K562 (cell line): ENCODE measurements at regions not wholly inside any gene's neighbourhood (a gene's known extent, or its start where the extent isn't known, plus 50 kb on each side); places are given as distances from the start of the nearest gene placed in this dataset.

Experiments
- ATAC-seq: fragments of 200-7000 bp; cut with Tn5 transposase; 3 replicates; pipeline ENCODE4 v1.9.1; 2020; ENCODE audit warnings: moderate library complexity
- BruUV-seq: library from RNA; stranded (reverse); fragments of 400-500 nt; replicated peaks from 2 replicates; lab custom pipeline; 2021; lab: Mats Ljungman, UMichigan
- CTCF ChIA-PET: fragments of 300-600 bp; formaldehyde crosslinking; extraction: SDS; loops from one replicate; lab custom pipeline; 2021; ENCODE audit warnings: low intra/inter-chr PET ratio; lab: Yijun Ruan, JAX
- POLR2A ChIA-PET: fragments of 300-600, 350-650 bp; sonication (Branson Sonifier 250); formaldehyde crosslinking; extraction: SDS; loops from one replicate; lab custom pipeline; 2021; ENCODE audit warnings: antibody characterized with exemption, inconsistent platforms; lab: Yijun Ruan, JAX
- DNase-seq, 4 experiments: peaks; one replicate each; pipeline versions ENCODE4 v3.0.0 to v3.0.0-alpha.2; 2011 to 2018; ENCODE audit warnings: low spot score in 3 of 4, mixed read lengths in 3 of 4; ENCODE audit errors: extremely low read depth in 1 of 4
- FAIRE-seq: peaks from 2 replicates; lab custom pipeline; 2011; peaks lifted over from hg19 to GRCh38; lab: Jason Lieb, UNC
- H2AFZ ChIP-seq: 2 replicates; pipeline ENCODE4 v1.6.0; 2011; ENCODE audit warnings: low read depth, low read length, control low read depth, inconsistent platforms
- H3K27ac ChIP-seq: fragments of 200-600 bp; 3 replicates; pipeline ENCODE4 v1.8.0; 2011; ENCODE audit warnings: low read depth, mild to moderate bottlenecking, control low read depth, inconsistent platforms, low read length, moderate library complexity, mixed read lengths; ENCODE audit errors: extremely low read depth
- H3K27me3 ChIP-seq, 2 experiments: fragments of 300-600 bp in 1 of 2; 2 replicates in 1 of 2; 3 replicates in 1 of 2; pipeline versions ENCODE4 v1.6.0 to v1.8.0; 2011; ENCODE audit warnings: inconsistent platforms in 2 of 2, low read length in 2 of 2, mild to moderate bottlenecking in 1 of 2, mixed read lengths in 1 of 2, moderate library complexity in 1 of 2; ENCODE audit not compliant: control insufficient read depth in 2 of 2, insufficient read depth in 2 of 2
- H3K36me3 ChIP-seq: fragments of 300-600 bp; 3 replicates; pipeline ENCODE4 v1.8.0; 2011; ENCODE audit warnings: mild to moderate bottlenecking, low read length, inconsistent platforms; ENCODE audit not compliant: control insufficient read depth, insufficient read depth
- H3K4me1 ChIP-seq, 2 experiments: fragments of 200-600 bp in 1 of 2; replicated peaks in 1 of 2; 2 replicates in 1 of 2; 3 replicates in 1 of 2; pipeline versions ENCODE4 v1.5.1 to v1.8.0; 2011; ENCODE audit warnings: inconsistent platforms in 2 of 2, low read length in 2 of 2, mild to moderate bottlenecking in 1 of 2, mixed read lengths in 1 of 2, moderate library complexity in 1 of 2; ENCODE audit not compliant: control insufficient read depth in 2 of 2, insufficient read depth in 2 of 2
- H3K4me2 ChIP-seq: 2 replicates; pipeline ENCODE4 v1.6.1; 2011; ENCODE audit warnings: low read length, control low read depth, inconsistent platforms, mixed read lengths; ENCODE audit not compliant: insufficient read depth
- H3K4me3 ChIP-seq: fragments of 200-600 bp; sonication (generic), shearing (Covaris generic); 2 replicates; pipeline ENCODE4 v1.5.1; 2016; ENCODE audit warnings: control low read depth, inconsistent platforms
- H3K79me2 ChIP-seq: fragments of 200-600 bp; 3 replicates; pipeline ENCODE4 v1.8.0; 2011; ENCODE audit warnings: low read length, inconsistent platforms; ENCODE audit not compliant: control insufficient read depth, insufficient read depth
- H3K9ac ChIP-seq, 2 experiments: 2 replicates each; pipeline versions ENCODE4 v1.6.0 to v1.6.1; 2011; ENCODE audit warnings: low read depth in 2 of 2, low read length in 2 of 2, control low read depth in 1 of 2, inconsistent platforms in 1 of 2, mild to moderate bottlenecking in 1 of 2, mixed read lengths in 1 of 2; ENCODE audit not compliant: insufficient read depth in 1 of 2
- H3K9me1 ChIP-seq: one replicate; pipeline ENCODE4 v1.6.0; 2011; ENCODE audit warnings: inconsistent platforms, mild to moderate bottlenecking, low read length, moderate library complexity; ENCODE audit not compliant: control insufficient read depth, insufficient read depth
- H3K9me3 ChIP-seq: replicated peaks from 2 replicates; pipeline ENCODE4 v1.5.1; 2011; ENCODE audit warnings: low read depth, low read length, inconsistent platforms; ENCODE audit not compliant: control insufficient read depth, insufficient read depth
- H4K20me1 ChIP-seq: replicated peaks from 2 replicates; pipeline ENCODE4 v1.6.1; 2011; ENCODE audit warnings: low read length, inconsistent platforms, mixed read lengths; ENCODE audit not compliant: control insufficient read depth, insufficient read depth
- ETS2 ChIP-seq: IDR thresholded peaks from 2 replicates; pipeline ENCODE4 v1.6.1; 2016; ENCODE audit warnings: borderline replicate concordance, missing genetic modification characterization, mild to moderate bottlenecking, moderate library complexity, missing compliant biosample characterization; ENCODE audit not compliant: poor library complexity, severe bottlenecking
- NR1H2 ChIP-seq: sonication (generic); formaldehyde crosslinking; IDR thresholded peaks from 2 replicates; pipeline ENCODE4 v1.4.0; 2020; ENCODE audit warnings: mild to moderate bottlenecking, missing genetic modification reagents
- POU5F1 ChIP-seq: fragments of 150-350 bp; IDR thresholded peaks from 2 replicates; pipeline ENCODE4 v1.6.1; 2014; ENCODE audit warnings: borderline replicate concordance, low read length, low read depth, mild to moderate bottlenecking; ENCODE audit not compliant: partially characterized antibody
- TRIM25 ChIP-seq: fragments of 450-650 bp; IDR thresholded peaks from 2 replicates; pipeline ENCODE4 v1.7.0; 2016; ENCODE audit warnings: borderline replicate concordance
- WGBS: fragments of 100-300 bp; shearing (Covaris generic); methylation state at CpG from one replicate; pipeline ENCODE4 v1.1.6; 2016; ENCODE audit warnings: low coverage, mixed read lengths; ENCODE audit not compliant: insufficient coverage; ENCODE audit errors: missing lambda C conversion rate; 5-methylcytosine and 5-hydroxymethylcytosine counted together
- in situ Hi-C: fragments of 300-500 bp; cut with MboI; formaldehyde crosslinking; loops from 4 replicates; pipeline ENCODE4 v1.15.0; 2018; ENCODE audit warnings: inconsistent platforms, mixed read lengths
- intact Hi-C: fragments of 100-400 bp; cut with micrococcal nuclease; formaldehyde crosslinking; loops from 2 replicates; pipeline ENCODE4 v1.14.2; 2022

GRCh38 chr13:99863789-99864626 is 107.6 kb downstream of the ZIC5 start:
- DNase-seq (no peak), ATAC-seq (no peak), FAIRE-seq (no peak)
- ChIA-PET CTCF (no interaction called here), POLR2A (interaction anchor here (0.7 kb wide), 1 partner anchor 872 kb away, joined by 3 read pairs; no protein-coding TSS in a partner anchor)
- no peak overlapping the region for H3K4me2 ChIP-seq
- H3K36me3 ChIP-seq, result no peaks in the 10 kb centered on the region
- in situ Hi-C loops, result no loop called here
- H3K4me3 ChIP-seq, result no peak overlapping the region
- no peak overlapping the region for H3K9ac ChIP-seq
- intact Hi-C loops, result no loop called here
- no peaks in the 10 kb centered on the region for H3K4me1 ChIP-seq
- H3K27ac ChIP-seq, result no peak overlapping the region
- no TSS peak for BruUV-seq
- no peak for TF ChIP-seq TRIM25
- no peak for TF ChIP-seq NR1H2 (CRISPR knock-in tag)
- TF ChIP-seq ETS2 (tag), result no peak
- no peak for TF ChIP-seq POU5F1
- H3K9me1 ChIP-seq, result no peaks in the 10 kb centered on the region
- H3K9me3 ChIP-seq, result no peaks in the 10 kb centered on the region
- no peak overlapping the region for H2AFZ ChIP-seq
- peaks cover 13 to 26% of the 10 kb centered on the region in 2 experiments; a peak in 4 of 5 replicates for H3K27me3 ChIP-seq
- no peaks in the 10 kb centered on the region for H3K79me2 ChIP-seq
- H4K20me1 ChIP-seq, result no peaks in the 10 kb centered on the region
- WGBS, result 5% methylated on average over 14 of the region's 14 CpGs
